Umbilical cord (tissue), 1 donor: ENCODE measurements at regions not wholly inside any gene's neighbourhood (a gene's known extent, or its start where the extent isn't known, plus 50 kb on each side); places are given as distances from the start of the nearest gene placed in this dataset.

ENCODE experiments used
- DNase-seq: peaks from one replicate; pipeline ENCODE4 v3.0.0-alpha.2; 2015; ENCODE audit warnings: low spot score

GRCh38 chr13:62337109-62337880 lies 921.6 kb upstream of the PCDH20 start:
- no peak for DNase-seq

DNA sequence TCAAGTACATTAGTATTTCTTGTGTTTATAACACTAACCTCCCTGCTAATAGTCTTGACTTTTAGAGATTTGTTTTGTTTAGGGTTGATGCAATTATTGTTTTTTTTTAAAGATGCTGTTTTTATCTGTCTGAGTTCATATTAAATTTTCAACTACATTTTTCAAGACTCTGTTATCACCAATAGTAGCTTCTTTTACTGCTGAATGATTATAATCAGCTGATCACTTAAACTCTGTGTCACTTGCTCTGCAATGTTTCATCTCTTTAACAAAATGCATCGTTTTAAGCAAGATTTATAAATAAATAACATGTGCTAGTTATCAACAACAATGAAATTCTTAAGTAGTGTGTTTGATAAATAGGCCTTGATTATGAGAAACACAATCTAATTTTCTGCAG lies 920.9 kb upstream of the PCDH20 start:
- DNase-seq: no peak

DNA sequence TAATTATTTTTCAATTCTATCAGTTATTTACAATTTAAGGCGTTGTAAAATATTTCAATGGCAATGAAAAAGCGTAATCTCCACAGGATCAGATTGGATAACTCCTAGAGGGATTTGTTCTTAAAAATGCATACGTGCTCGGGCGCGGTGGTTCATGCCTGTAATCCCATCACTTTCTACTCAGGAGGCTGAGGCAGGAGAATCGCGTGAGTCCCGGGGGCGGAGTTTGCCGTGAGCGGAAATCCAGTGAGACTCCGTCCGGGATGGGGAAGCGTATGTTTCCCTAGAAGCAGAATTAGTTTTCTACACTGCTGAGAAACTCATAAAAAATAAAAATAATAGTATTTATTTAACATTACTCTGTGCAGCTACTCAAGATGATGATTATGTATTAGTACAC lies 917.8 kb upstream of the PCDH20 start:
- no peak for DNase-seq

DNA sequence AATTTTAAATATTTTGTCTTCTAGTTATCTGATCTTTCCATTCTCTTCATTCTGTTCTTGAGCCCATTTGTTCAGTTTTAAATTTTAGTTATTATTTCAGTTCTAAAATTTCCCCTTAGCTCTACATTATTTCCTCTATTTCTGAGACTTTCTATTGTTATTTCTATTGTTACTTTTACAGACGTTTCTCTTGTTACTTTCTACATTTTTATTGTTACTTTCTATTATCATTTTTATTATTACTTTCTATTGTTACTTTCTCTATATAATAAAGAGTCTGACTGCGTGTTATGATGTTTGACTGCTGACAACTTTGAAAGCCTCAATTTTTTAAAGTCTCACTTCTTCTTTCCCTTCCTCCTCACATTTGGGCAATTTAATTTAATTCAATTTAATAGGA lies 915.7 kb upstream of the PCDH20 start:
- DNase-seq: no peak

DNA sequence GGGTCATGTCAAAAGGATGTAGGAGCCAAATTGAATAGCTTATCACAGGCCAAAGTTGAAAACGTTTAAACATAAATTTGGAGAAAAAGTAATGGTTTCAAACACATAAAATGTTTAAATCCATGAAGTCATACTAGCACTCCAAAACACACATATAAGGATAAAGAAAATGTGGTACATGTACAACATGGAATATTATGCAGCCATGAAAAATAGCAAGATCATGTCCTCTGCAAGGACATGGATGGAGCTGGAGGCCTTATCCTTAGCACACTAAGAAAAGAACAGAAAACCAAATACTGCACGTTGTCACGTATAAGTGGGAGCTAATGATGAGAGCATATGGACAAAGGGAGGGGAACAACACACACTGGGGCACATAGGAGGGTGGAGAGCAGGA lies 911.7 kb upstream of the PCDH20 start:
- no peak for DNase-seq

DNA sequence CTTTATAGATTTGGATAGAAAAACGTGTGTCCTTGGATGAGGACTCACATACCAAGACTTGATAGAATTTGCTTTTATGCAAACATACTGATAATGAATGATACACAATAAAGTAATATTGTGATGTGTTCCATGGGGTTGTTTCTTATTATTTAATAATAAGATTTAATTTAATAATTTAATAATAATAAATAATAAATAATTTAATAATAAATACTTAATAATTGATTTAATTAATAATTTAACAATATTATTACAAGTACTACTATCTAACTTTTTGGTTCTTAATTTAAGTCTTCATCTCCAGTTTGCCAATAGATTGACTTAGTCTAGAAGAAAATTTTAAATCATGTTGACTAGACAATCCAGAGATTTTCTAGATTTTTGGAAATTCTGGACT lies 909.2 kb upstream of the PCDH20 start:
- no peak for DNase-seq

- no peak for DNase-seq
These were observed 906.2 kb upstream of the PCDH20 start for GRCh38 chr13:62321895-62322294.

DNA sequence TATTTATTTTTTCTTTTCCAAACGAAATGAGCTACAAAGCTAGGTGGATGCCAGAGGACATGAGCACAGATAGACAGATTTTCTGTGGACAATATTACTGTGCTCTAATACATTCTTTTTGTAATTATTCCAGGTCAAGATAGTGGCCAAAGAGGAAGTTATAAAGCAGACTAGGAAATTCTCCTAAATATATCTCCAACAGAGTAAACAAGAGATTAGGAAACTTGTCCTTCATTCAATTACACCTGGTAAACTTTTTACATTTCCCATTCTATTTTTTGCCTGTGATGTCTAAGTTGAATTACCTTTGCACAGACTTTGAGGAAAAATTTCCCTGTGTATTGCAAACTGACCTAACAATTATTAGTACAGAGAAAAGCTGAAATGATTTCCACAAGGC lies 905.5 kb upstream of the PCDH20 start:
- DNase-seq: no peak

DNA sequence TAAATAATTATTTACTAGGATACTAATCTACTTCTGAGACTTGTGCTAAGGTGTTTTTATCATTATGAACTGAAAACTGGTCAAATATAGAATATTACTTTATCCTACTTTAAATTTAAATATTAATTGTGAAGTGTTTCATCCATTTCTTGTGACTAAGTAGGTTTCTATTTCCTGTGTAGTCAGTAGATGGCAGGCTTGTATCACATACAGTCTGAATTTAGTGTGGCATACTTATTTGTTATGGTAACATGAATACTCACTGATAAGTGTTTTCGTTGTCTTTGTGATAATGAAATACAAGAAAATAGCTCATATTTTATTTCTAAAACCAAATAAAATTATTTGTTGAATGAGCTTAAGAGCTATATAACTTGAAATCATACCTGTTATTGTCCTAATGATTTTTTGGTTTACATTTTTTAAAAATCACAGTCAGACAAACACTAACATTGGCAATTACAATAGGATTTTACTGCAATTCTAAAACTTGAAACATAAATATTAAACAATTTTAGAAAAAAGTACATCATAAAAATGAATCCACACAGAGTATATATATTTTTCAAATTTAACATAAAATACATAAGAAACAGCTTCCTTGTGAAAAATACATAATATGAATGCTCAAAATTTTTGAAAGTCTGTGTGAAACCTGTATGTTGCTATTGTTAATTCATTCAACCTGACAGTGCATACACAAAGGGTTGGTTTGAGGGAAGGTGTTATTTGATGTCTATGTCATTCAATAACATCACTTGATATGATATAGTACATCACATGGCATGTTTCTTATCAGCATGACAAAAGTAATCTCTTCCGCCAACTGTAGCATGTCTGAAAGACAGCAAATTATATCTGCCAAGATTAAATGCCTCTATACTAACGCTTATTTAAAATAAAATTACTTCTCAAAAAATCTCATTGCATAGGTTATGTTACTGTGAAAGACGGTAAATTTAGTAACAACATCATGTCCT lies 904.8 kb upstream of the PCDH20 start:
- DNase-seq: peak; percentile 63

- no peak for DNase-seq
These were observed 894.3 kb upstream of the PCDH20 start for GRCh38 chr13:62309904-62310303.

DNA sequence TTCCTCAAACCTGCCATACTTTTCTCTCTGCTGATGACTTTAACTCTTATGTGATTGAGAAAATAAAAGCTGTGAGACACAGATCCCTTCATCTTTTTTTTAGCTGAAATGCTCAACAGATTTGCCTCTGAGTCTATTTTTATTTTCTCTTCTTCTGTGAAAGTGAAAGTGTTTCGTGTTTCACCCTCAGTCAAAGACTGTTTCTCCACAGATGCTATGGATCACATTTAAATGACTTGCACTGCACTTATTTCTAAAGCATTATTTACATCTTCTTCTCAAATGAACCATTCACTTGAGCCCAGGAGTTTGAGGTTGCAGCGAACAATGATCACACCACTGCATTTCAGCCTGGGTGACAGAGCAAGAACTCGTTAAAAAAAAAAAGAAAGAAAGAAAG lies 890.1 kb upstream of the PCDH20 start:
- DNase-seq: no peak

- DNase-seq: no peak
These were observed 886.7 kb upstream of the PCDH20 start for GRCh38 chr13:62302341-62302740.

GRCh38 chr13:62299988-62300387 lies 884.3 kb upstream of the PCDH20 start:
- DNase-seq: no peak

- DNase-seq: no peak
These were observed 881.2 kb upstream of the PCDH20 start for GRCh38 chr13:62296812-62297211.

DNA sequence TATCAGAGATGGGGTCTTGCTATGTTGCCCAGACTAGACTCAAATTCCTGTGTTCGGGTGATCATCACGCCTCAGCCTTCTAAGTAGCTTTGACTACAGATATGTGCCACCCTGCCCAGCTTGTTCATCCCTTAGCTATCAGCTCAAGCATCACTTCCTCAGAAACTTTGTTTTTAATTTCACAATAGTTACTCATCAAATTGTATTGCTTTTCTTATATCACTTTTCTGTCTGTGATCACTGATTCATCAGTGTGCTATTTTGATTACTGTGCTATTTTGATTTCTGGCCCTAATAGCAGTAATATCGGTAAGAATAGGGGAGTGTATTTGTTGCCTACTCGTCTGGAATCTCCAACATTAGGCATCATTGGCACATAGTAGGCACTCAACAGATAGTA lies 878.6 kb upstream of the PCDH20 start:
- no peak for DNase-seq

- no peak for DNase-seq
These were observed 877.2 kb upstream of the PCDH20 start for GRCh38 chr13:62292714-62293480.

GRCh38 chr13:62290542-62290941 lies 874.9 kb upstream of the PCDH20 start:
- DNase-seq: no peak

- no peak for DNase-seq
These were observed 872.1 kb upstream of the PCDH20 start for GRCh38 chr13:62287764-62288163.

- no peak for DNase-seq
These were observed 864.9 kb upstream of the PCDH20 start for GRCh38 chr13:62280590-62280989.

DNA sequence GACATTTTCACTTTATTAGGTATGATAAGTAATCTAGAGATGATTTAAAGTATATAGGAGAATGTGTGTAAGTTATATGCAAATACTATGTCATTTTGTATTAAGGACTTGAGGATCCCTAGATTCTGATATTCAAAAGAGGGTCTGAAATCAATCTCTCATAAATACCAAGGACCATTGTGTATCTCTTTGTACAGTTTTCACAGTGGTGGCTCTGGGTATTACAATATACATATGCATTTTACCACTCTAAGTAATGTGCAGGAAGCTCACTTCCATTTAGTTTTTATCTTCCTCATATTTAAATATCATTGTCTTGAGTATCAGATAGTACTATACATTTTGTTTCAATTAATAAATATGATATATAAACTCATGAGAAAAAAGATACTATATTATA lies 862.6 kb upstream of the PCDH20 start:
- no peak for DNase-seq

GRCh38 chr13:62251734-62252133 lies 836.1 kb upstream of the PCDH20 start:
- DNase-seq: no peak
